ENCODE measurements at regions not wholly inside any gene's neighbourhood (a gene's known extent, or its start where the extent isn't known, plus 50 kb on each side); places are given as distances from the start of the nearest gene placed in this dataset.

DNA sequence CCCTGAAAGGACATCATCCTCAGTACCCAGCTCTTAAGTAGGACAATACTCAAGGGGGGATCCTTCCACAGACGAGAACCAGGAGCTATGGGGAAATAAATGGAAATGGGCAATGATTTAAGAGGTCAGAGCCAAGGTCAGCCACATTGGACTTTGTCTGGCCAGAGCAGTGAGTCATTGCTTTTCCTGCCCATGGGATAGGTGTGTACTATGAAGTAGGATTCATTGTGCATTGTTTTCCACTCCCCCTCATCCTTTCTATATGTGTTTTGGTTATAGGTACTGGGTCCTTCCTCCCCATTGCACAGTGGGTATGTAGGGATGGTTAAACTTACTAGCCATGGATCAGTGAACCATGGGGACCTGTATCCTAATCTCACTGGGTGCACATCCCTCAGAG, 328.9 kb upstream of the USP25 start:
- Histone ChIP-seq H3K27ac (ENCODE audit: low read length) (no peak overlapping the region), H3K4me1 (ENCODE audit: control insufficient read depth, insufficient read depth, low read length) (no peaks in the 10 kb centered on the region), H3K4me3 (ENCODE audit: low read depth in 2 of 2, low read length in 2 of 2) (no peak overlapping the region), H3K27me3 (ENCODE audit: control insufficient read depth, insufficient read depth, low read length) (no peaks in the 10 kb centered on the region), H3K9me3 (ENCODE audit: control insufficient read depth, insufficient read depth, low read depth, low read length) (no peaks in the 10 kb centered on the region), H3K36me3 (ENCODE audit: control insufficient read depth, insufficient read depth, low read length) (no peaks in the 10 kb centered on the region)
- POLR2A ChIA-PET: no interaction called here
- no TSS peak for BruUV-seq (replicated peaks)
- CTCF ChIA-PET: no interaction called here
- no peak for TF ChIP-seq TCF7L2 (IDR thresholded peaks at IDR 0.05; ENCODE audit: low read depth, low read length)
- TF ChIP-seq, protein P1, sequence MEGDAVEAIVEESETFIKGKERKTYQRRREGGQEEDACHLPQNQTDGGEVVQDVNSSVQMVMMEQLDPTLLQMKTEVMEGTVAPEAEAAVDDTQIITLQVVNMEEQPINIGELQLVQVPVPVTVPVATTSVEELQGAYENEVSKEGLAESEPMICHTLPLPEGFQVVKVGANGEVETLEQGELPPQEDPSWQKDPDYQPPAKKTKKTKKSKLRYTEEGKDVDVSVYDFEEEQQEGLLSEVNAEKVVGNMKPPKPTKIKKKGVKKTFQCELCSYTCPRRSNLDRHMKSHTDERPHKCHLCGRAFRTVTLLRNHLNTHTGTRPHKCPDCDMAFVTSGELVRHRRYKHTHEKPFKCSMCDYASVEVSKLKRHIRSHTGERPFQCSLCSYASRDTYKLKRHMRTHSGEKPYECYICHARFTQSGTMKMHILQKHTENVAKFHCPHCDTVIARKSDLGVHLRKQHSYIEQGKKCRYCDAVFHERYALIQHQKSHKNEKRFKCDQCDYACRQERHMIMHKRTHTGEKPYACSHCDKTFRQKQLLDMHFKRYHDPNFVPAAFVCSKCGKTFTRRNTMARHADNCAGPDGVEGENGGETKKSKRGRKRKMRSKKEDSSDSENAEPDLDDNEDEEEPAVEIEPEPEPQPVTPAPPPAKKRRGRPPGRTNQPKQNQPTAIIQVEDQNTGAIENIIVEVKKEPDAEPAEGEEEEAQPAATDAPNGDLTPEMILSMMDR (IDR thresholded peaks at IDR 0.05): no peak
- no peak for TF ChIP-seq POLR2AphosphoS5 (IDR thresholded peaks at IDR 0.05; ENCODE audit: low read depth, low read length)
- no peak for TF ChIP-seq SIN3A (IDR thresholded peaks at IDR 0.05; ENCODE audit: borderline replicate concordance, insufficient read depth, low read depth, low read length)
- TF ChIP-seq, protein P2, sequence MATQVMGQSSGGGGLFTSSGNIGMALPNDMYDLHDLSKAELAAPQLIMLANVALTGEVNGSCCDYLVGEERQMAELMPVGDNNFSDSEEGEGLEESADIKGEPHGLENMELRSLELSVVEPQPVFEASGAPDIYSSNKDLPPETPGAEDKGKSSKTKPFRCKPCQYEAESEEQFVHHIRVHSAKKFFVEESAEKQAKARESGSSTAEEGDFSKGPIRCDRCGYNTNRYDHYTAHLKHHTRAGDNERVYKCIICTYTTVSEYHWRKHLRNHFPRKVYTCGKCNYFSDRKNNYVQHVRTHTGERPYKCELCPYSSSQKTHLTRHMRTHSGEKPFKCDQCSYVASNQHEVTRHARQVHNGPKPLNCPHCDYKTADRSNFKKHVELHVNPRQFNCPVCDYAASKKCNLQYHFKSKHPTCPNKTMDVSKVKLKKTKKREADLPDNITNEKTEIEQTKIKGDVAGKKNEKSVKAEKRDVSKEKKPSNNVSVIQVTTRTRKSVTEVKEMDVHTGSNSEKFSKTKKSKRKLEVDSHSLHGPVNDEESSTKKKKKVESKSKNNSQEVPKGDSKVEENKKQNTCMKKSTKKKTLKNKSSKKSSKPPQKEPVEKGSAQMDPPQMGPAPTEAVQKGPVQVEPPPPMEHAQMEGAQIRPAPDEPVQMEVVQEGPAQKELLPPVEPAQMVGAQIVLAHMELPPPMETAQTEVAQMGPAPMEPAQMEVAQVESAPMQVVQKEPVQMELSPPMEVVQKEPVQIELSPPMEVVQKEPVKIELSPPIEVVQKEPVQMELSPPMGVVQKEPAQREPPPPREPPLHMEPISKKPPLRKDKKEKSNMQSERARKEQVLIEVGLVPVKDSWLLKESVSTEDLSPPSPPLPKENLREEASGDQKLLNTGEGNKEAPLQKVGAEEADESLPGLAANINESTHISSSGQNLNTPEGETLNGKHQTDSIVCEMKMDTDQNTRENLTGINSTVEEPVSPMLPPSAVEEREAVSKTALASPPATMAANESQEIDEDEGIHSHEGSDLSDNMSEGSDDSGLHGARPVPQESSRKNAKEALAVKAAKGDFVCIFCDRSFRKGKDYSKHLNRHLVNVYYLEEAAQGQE (IDR thresholded peaks at IDR 0.05; ENCODE audit: insufficient read depth in 1 of 2, low read depth in 2 of 2, low read length in 1 of 2): no peak
- ATAC-seq (no peak), DNase-seq (ENCODE audit: low read depth, low spot score) (no peak)
- intact Hi-C loops (cut with micrococcal nuclease; ENCODE audit: unreplicated experiment) (no loop called here), in situ Hi-C loops (cut with HindIII; ENCODE audit: low pct_unique_long_range_greater_than_20kb, low sequenced_read_pairs) (no loop called here)

DNA sequence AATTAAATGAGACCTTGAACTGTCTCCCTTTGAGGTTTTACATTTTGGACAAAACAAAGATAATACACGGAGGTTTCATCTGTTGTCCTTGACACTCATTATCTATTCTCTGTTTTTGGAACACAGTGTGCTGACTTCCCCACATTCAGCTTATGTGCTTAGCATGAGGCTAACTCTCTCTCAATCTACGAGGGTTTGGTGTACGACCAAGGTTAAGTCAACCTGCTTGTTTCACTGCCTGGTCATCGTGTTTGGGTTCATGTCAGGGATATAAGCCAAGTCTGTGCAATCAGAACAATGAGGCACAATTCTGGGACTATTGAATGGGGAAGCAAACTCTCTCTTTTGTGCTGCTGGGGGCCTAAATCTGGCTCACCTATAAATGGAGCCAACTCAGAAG, 328.5 kb upstream of the USP25 start:
- TF ChIP-seq, protein P1 (IDR thresholded peaks at IDR 0.05): no peak
- TF ChIP-seq SIN3A (IDR thresholded peaks at IDR 0.05; ENCODE audit: borderline replicate concordance, insufficient read depth, low read depth, low read length) (no peak), TCF7L2 (IDR thresholded peaks at IDR 0.05; ENCODE audit: low read depth, low read length) (no peak), POLR2AphosphoS5 (IDR thresholded peaks at IDR 0.05; ENCODE audit: low read depth, low read length) (no peak)
- TF ChIP-seq, protein P2 (IDR thresholded peaks at IDR 0.05; ENCODE audit: insufficient read depth in 1 of 2, low read depth in 2 of 2, low read length in 1 of 2): no peak

More for the DNA sequence above, 328.5 kb upstream of the USP25 start:
- intact Hi-C loops (cut with micrococcal nuclease; ENCODE audit: unreplicated experiment): no loop called here
- POLR2A ChIA-PET: no interaction called here
- ATAC-seq: no peak
- no peak overlapping the region for H3K27ac ChIP-seq (ENCODE audit: low read length)
- no peaks in the 10 kb centered on the region for H3K9me3 ChIP-seq (ENCODE audit: control insufficient read depth, insufficient read depth, low read depth, low read length)
- H3K4me1 ChIP-seq (ENCODE audit: control insufficient read depth, insufficient read depth, low read length): no peaks in the 10 kb centered on the region
- H3K36me3 ChIP-seq (ENCODE audit: control insufficient read depth, insufficient read depth, low read length): no peaks in the 10 kb centered on the region
- DNase-seq (ENCODE audit: low read depth, low spot score): no peak
- H3K4me3 ChIP-seq (ENCODE audit: low read depth in 2 of 2, low read length in 2 of 2): no peak overlapping the region
- in situ Hi-C loops (cut with HindIII; ENCODE audit: low pct_unique_long_range_greater_than_20kb, low sequenced_read_pairs): no loop called here
- CTCF ChIA-PET: no interaction called here
- BruUV-seq (replicated peaks): no TSS peak
- H3K27me3 ChIP-seq (ENCODE audit: control insufficient read depth, insufficient read depth, low read length): no peaks in the 10 kb centered on the region

Data from Panc1 (cell line).